ENCODE measurements at regions not wholly inside any gene's neighbourhood (a gene's known extent, or its start where the extent isn't known, plus 50 kb on each side); places are given as distances from the start of the nearest gene placed in this dataset.
A peak's percentile ranks its signal among the peaks of the same experiment; 100 is the strongest.

DNA sequence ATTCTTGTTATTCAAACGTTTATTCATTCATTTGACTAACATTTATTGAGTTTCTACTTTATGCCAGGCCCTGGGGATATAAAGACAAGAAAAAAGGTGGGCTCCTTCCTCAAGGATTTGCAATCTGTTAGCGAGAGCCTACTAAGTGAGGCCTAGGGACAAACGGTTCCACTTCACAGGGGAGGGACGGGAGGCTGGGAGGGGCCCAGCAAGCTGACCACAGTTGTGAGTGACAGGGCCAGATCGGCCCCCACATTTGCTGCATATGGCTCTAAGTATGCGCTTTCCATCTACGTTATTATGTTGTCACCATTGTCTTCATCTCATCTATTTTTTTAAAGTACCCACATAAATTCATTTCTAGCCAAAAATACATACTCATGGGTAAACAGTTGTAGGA, 271.1 kb downstream of the BUD13 start:
- Mint-ChIP-seq H3K27me3 (ENCODE audit: low read depth) (peaks cover 45% of the 10 kb centered on the region), H3K4me3 (no peak overlapping the region), H3K9me3 (no peaks in the 10 kb centered on the region), H3K36me3 (ENCODE audit: low read depth) (no peaks in the 10 kb centered on the region), H3K4me1 (peaks cover 60% of the 10 kb centered on the region), H3K27ac (peak overlapping the region in 1 of 3 experiments; percentile 14)
- TF ChIP-seq, protein P1, sequence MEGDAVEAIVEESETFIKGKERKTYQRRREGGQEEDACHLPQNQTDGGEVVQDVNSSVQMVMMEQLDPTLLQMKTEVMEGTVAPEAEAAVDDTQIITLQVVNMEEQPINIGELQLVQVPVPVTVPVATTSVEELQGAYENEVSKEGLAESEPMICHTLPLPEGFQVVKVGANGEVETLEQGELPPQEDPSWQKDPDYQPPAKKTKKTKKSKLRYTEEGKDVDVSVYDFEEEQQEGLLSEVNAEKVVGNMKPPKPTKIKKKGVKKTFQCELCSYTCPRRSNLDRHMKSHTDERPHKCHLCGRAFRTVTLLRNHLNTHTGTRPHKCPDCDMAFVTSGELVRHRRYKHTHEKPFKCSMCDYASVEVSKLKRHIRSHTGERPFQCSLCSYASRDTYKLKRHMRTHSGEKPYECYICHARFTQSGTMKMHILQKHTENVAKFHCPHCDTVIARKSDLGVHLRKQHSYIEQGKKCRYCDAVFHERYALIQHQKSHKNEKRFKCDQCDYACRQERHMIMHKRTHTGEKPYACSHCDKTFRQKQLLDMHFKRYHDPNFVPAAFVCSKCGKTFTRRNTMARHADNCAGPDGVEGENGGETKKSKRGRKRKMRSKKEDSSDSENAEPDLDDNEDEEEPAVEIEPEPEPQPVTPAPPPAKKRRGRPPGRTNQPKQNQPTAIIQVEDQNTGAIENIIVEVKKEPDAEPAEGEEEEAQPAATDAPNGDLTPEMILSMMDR (IDR thresholded peaks at IDR 0.05; ENCODE audit: unreplicated experiment in 3 of 3): no peak

DNA sequence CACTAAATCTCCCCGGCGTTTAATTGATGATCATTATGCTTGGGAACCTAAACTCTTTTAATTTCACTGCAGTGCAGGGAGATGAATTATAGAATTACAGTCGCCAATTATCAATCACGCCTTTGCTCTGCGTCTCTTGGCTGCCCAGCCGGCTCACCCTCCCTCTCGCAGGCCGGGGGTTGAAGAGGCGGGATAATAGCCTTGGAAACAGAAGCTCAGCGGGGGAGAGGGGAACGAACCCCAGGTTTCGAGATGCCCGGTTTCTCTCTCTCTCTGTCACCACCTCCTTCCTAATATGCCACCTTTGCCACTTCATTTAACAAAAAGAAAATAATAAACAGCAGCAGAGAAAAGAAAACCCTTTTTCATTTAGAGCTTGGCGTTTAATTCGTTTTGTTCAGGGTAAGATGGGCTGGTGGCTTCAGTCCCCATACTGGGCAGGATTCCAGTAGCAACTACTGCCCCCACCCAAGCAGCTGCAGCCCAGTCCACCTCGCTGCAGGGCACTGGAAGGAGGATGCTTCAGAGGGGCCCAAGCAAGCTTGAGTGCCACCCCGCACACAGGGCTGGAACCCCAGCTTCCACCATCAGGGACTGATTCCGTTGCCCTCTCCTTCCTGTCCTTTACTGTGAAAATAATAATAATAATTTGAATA, 271.7 kb downstream of the BUD13 start:
- Mint-ChIP-seq H3K36me3 (ENCODE audit: low read depth) (no peaks in the 10 kb centered on the region), H3K27ac (peak overlapping the region in 2 of 3 experiments; percentile 14 to 73), H3K4me3 (peak overlapping the region; percentile 19 to 57 (median 50)), H3K27me3 (ENCODE audit: low read depth) (peaks cover 47% of the 10 kb centered on the region), H3K4me1 (peaks cover 57% of the 10 kb centered on the region), H3K9me3 (no peaks in the 10 kb centered on the region)
- TF ChIP-seq, protein P1 (IDR thresholded peaks at IDR 0.05; ENCODE audit: unreplicated experiment in 3 of 3): no peak

DNA sequence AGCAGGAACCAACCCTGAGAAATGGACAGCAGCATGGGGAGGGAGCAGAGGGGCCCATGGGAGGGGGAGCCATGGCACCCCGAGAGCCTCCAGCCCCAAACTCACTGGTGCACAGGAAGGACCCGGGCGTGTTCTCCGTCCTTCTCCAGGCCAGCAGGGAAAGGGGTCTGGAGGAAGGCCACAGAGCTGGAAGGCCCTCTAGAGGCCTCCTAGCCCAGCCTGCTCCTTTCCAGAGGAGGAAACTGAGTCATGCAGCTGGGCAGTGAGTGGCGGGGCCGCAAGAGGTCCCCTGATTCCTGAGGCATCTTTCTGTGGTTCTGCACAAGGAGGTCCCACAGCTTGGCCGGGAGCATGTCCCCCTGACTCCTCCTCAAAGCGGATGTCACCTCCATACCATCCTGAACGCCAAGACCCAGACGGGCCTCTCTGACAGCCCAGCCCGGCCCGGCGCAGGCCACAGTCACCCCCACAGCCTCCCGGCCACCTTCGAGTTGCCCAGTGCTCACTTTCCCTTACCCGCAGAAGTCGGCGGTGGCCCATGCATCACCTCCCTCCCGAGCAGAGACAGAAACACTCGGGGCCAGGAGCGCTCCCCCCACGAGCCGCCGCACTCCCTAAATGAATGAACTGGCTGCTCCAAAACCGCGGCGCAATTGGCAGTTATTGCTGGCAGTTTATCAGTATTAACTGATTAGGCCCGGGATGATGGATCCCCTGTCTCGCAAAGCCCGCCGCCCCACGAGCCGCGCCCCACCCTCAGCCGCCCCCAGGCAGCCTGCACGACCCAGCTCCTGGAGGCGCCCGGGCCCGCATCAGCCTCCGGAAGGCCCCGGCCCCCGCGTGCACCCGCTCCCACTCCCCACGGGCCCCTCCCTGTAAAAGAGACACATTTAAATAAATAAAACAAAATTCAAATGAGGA, 272.5 kb downstream of the BUD13 start:
- Mint-ChIP-seq H3K27ac (peak overlapping the region in 2 of 3 experiments; percentile 14 to 73), H3K4me3 (peak overlapping the region; percentile 21 to 63 (median 44)), H3K4me1 (peaks cover 54% of the 10 kb centered on the region), H3K36me3 (ENCODE audit: low read depth) (no peaks in the 10 kb centered on the region), H3K27me3 (ENCODE audit: low read depth) (peaks cover 50% of the 10 kb centered on the region), H3K9me3 (no peaks in the 10 kb centered on the region)
- TF ChIP-seq, protein P1 (IDR thresholded peaks at IDR 0.05; ENCODE audit: unreplicated experiment in 3 of 3): no peak

DNA sequence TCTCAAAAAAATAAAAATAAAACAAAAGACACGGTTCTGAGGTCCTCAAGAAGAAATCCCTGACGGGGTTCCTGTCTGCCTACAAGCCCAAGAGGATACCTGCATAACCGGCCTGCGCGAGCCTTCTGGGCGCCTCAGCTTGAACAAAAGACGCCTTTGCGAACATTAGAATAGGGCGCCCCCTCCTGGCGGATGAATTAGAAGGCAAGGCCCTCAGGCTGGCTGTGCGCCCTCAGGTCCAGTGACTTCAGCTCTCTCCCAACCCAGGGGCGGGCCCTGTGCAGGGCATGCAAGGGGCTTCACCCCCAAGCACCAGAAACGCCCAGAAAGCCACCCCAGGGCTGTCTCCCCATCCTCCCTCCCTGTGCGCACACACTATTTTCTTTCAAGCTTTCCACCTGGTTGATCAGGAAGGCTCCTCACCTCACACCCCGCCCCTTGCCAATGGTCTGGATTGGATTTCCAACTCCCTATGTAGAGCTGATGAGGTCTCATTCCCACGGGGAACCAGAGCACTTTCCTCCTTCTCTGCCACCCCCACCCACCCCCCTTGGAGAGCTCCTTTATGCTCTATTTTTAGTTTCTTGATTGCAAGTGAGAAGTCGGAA, 273.3 kb downstream of the BUD13 start:
- TF ChIP-seq, protein P1 (IDR thresholded peaks at IDR 0.05; ENCODE audit: unreplicated experiment in 3 of 3): peak; percentile 73 to 77 (median 76)
- no peaks in the 10 kb centered on the region for H3K36me3 Mint-ChIP-seq (ENCODE audit: low read depth)
- H3K4me3 Mint-ChIP-seq: peak overlapping the region; percentile 19 to 44 (median 41)
- H3K4me1 Mint-ChIP-seq: peaks cover 48% of the 10 kb centered on the region
- H3K27ac Mint-ChIP-seq: peak overlapping the region in 2 of 3 experiments; percentile 14 to 21
- H3K9me3 Mint-ChIP-seq: no peaks in the 10 kb centered on the region
- peaks cover 50% of the 10 kb centered on the region for H3K27me3 Mint-ChIP-seq (ENCODE audit: low read depth)

DNA sequence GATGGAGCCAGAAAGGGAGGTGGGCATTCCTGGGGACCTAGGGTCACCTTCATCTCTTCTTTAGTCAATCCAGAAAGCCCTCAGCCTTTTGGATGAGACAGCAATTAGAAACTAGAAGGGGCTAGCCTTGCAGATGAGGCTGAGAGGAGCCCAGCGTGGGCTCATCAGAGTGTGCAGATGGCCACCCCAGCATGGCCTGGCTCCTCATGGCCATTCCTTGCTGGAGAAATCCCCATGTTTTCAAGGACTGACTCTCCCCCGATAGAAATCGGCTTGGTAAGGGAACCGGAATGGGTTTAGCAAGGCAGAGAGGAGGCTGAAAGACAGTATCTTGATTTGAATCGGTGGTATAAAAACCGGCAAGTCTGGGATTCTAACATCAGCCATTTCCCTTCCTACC, 274.6 kb downstream of the BUD13 start:
- H3K27ac Mint-ChIP-seq: no peak overlapping the region
- H3K4me1 Mint-ChIP-seq: peaks cover 41% of the 10 kb centered on the region
- H3K9me3 Mint-ChIP-seq: no peaks in the 10 kb centered on the region
- H3K4me3 Mint-ChIP-seq: no peak overlapping the region
- TF ChIP-seq, protein P1 (IDR thresholded peaks at IDR 0.05; ENCODE audit: unreplicated experiment in 3 of 3): no peak
- H3K36me3 Mint-ChIP-seq (ENCODE audit: low read depth): no peaks in the 10 kb centered on the region
- peaks cover 42% of the 10 kb centered on the region for H3K27me3 Mint-ChIP-seq (ENCODE audit: low read depth)
